Activated CD4-positive, alpha-beta T cell treated with anti-CD3 and anti-CD28 coated beads, Interleukin-2, amount 10 ng/mL, durations not matched to agents 24 days and 14 days (primary cell): ENCODE measurements at regions not wholly inside any gene's neighbourhood (a gene's known extent, or its start where the extent isn't known, plus 50 kb on each side); places are given as distances from the start of the nearest gene placed in this dataset.

Experiments used
- DNase-seq: peaks from one replicate; pipeline ENCODE4 v3.0.0; 2022
- H3K27ac Mint-ChIP-seq: one replicate; pipeline ENCODE4 v1.8.0; 2022; ENCODE audit warnings: mild to moderate bottlenecking, mixed read lengths
- H3K27me3 Mint-ChIP-seq: one replicate; pipeline ENCODE4 v1.8.0; 2022; ENCODE audit warnings: mixed read lengths
- H3K36me3 Mint-ChIP-seq: one replicate; pipeline ENCODE4 v1.8.0; 2022; ENCODE audit warnings: low read depth, mild to moderate bottlenecking, mixed read lengths
- H3K4me1 Mint-ChIP-seq: one replicate; pipeline ENCODE4 v1.8.0; 2021; ENCODE audit warnings: mixed read lengths
- H3K4me3 Mint-ChIP-seq: one replicate; pipeline ENCODE4 v1.8.0; 2022; ENCODE audit warnings: mild to moderate bottlenecking, moderate library complexity, mixed read lengths
- H3K9me3 Mint-ChIP-seq: one replicate; pipeline ENCODE4 v1.8.0; 2021; ENCODE audit warnings: mixed read lengths
- intact Hi-C: fragments of 100-400 bp; cut with micrococcal nuclease; formaldehyde crosslinking; loops from one replicate; pipeline ENCODE4 v1.15.1; 2023

- Mint-ChIP-seq H3K4me3 (no peak overlapping the region), H3K9me3 (peaks cover 11% of the 10 kb centered on the region), H3K36me3 (no peaks in the 10 kb centered on the region), H3K27ac (no peak overlapping the region), H3K27me3 (no peaks in the 10 kb centered on the region), H3K4me1 (no peaks in the 10 kb centered on the region)
- intact Hi-C loops, result no loop called here
- DNase-seq, result no peak
These were observed 550.7 kb downstream of the TYW1 start for GRCh38 chr7:67547183-67547907.

GRCh38 chr7:67549126-67549525 lies 552.5 kb downstream of the TYW1 start:
- H3K27ac Mint-ChIP-seq, result no peak overlapping the region
- peaks cover 11% of the 10 kb centered on the region for H3K9me3 Mint-ChIP-seq
- intact Hi-C loops, result no loop called here
- no peaks in the 10 kb centered on the region for H3K27me3 Mint-ChIP-seq
- no peak for DNase-seq
- no peaks in the 10 kb centered on the region for H3K36me3 Mint-ChIP-seq
- H3K4me1 Mint-ChIP-seq, result no peaks in the 10 kb centered on the region
- H3K4me3 Mint-ChIP-seq, result no peak overlapping the region

GRCh38 chr7:67550801-67551436 lies 554.3 kb downstream of the TYW1 start:
- intact Hi-C loops, result no loop called here
- Mint-ChIP-seq H3K27ac (no peak overlapping the region), H3K9me3 (peaks cover 11% of the 10 kb centered on the region), H3K4me1 (no peaks in the 10 kb centered on the region), H3K27me3 (no peaks in the 10 kb centered on the region), H3K36me3 (no peaks in the 10 kb centered on the region), H3K4me3 (no peak overlapping the region)
- DNase-seq, result no peak

GRCh38 chr7:67552738-67553137 lies 556.1 kb downstream of the TYW1 start:
- peaks cover 5% of the 10 kb centered on the region for H3K9me3 Mint-ChIP-seq
- DNase-seq, result no peak
- H3K4me1 Mint-ChIP-seq, result no peaks in the 10 kb centered on the region
- no peaks in the 10 kb centered on the region for H3K27me3 Mint-ChIP-seq
- no peak overlapping the region for H3K27ac Mint-ChIP-seq
- H3K4me3 Mint-ChIP-seq, result no peak overlapping the region
- H3K36me3 Mint-ChIP-seq, result no peaks in the 10 kb centered on the region
- intact Hi-C loops, result no loop called here

- intact Hi-C loops, result no loop called here
- Mint-ChIP-seq H3K4me3 (no peak overlapping the region), H3K4me1 (no peaks in the 10 kb centered on the region), H3K27ac (no peak overlapping the region), H3K9me3 (peaks cover 5% of the 10 kb centered on the region), H3K36me3 (no peaks in the 10 kb centered on the region), H3K27me3 (no peaks in the 10 kb centered on the region)
- no peak for DNase-seq
These were observed 556.7 kb downstream of the TYW1 start for GRCh38 chr7:67553378-67553777.

GRCh38 chr7:67554986-67555385 lies 558.4 kb downstream of the TYW1 start:
- no peak overlapping the region for H3K27ac Mint-ChIP-seq
- no peak overlapping the region for H3K4me3 Mint-ChIP-seq
- no peaks in the 10 kb centered on the region for H3K36me3 Mint-ChIP-seq
- intact Hi-C loops, result no loop called here
- DNase-seq, result no peak
- no peaks in the 10 kb centered on the region for H3K4me1 Mint-ChIP-seq
- H3K27me3 Mint-ChIP-seq, result no peaks in the 10 kb centered on the region
- peaks cover 13% of the 10 kb centered on the region for H3K9me3 Mint-ChIP-seq

- no peaks in the 10 kb centered on the region for H3K27me3 Mint-ChIP-seq
- intact Hi-C loops, result no loop called here
- H3K36me3 Mint-ChIP-seq, result no peaks in the 10 kb centered on the region
- H3K4me3 Mint-ChIP-seq, result no peak overlapping the region
- DNase-seq, result no peak
- no peaks in the 10 kb centered on the region for H3K4me1 Mint-ChIP-seq
- H3K9me3 Mint-ChIP-seq, result peaks cover 18% of the 10 kb centered on the region
- no peak overlapping the region for H3K27ac Mint-ChIP-seq
These were observed 568.3 kb downstream of the TYW1 start for GRCh38 chr7:67564959-67565358.

GRCh38 chr7:67566101-67566500 lies 569.5 kb downstream of the TYW1 start:
- H3K9me3 Mint-ChIP-seq, result peaks cover 19% of the 10 kb centered on the region
- H3K27ac Mint-ChIP-seq, result no peak overlapping the region
- H3K27me3 Mint-ChIP-seq, result no peaks in the 10 kb centered on the region
- H3K4me3 Mint-ChIP-seq, result no peak overlapping the region
- H3K36me3 Mint-ChIP-seq, result no peaks in the 10 kb centered on the region
- intact Hi-C loops, result no loop called here
- no peak for DNase-seq
- H3K4me1 Mint-ChIP-seq, result no peaks in the 10 kb centered on the region

- Mint-ChIP-seq H3K9me3 (peaks cover 12% of the 10 kb centered on the region), H3K4me1 (no peaks in the 10 kb centered on the region), H3K27me3 (no peaks in the 10 kb centered on the region), H3K27ac (no peak overlapping the region), H3K36me3 (no peaks in the 10 kb centered on the region), H3K4me3 (no peak overlapping the region)
- DNase-seq, result no peak
- intact Hi-C loops, result no loop called here
These were observed 574.5 kb downstream of the TYW1 start for GRCh38 chr7:67571026-67571545.

- no peaks in the 10 kb centered on the region for H3K27me3 Mint-ChIP-seq
- H3K4me1 Mint-ChIP-seq, result no peaks in the 10 kb centered on the region
- no peak overlapping the region for H3K27ac Mint-ChIP-seq
- no peaks in the 10 kb centered on the region for H3K36me3 Mint-ChIP-seq
- H3K9me3 Mint-ChIP-seq, result peaks cover 15% of the 10 kb centered on the region
- H3K4me3 Mint-ChIP-seq, result no peak overlapping the region
- intact Hi-C loops, result no loop called here
- no peak for DNase-seq
These were observed 577.0 kb downstream of the TYW1 start for GRCh38 chr7:67573639-67574038.

- Mint-ChIP-seq H3K36me3 (no peaks in the 10 kb centered on the region), H3K27ac (no peak overlapping the region), H3K4me1 (no peaks in the 10 kb centered on the region), H3K4me3 (no peak overlapping the region), H3K27me3 (no peaks in the 10 kb centered on the region), H3K9me3 (peaks cover 22% of the 10 kb centered on the region)
- intact Hi-C loops, result no loop called here
- no peak for DNase-seq
These were observed 592.0 kb downstream of the TYW1 start for GRCh38 chr7:67588631-67589030.

GRCh38 chr7:67589183-67589582 lies 592.5 kb downstream of the TYW1 start:
- Mint-ChIP-seq H3K27ac (no peak overlapping the region), H3K9me3 (peaks cover 18% of the 10 kb centered on the region)
- intact Hi-C loops, result no loop called here

GRCh38 chr7:67590649-67591048 lies 594.0 kb downstream of the TYW1 start:
- H3K27me3 Mint-ChIP-seq, result no peaks in the 10 kb centered on the region
- intact Hi-C loops, result no loop called here
- DNase-seq, result no peak
- H3K36me3 Mint-ChIP-seq, result no peaks in the 10 kb centered on the region
- no peaks in the 10 kb centered on the region for H3K4me1 Mint-ChIP-seq
- no peak overlapping the region for H3K4me3 Mint-ChIP-seq
- H3K9me3 Mint-ChIP-seq, result peaks cover 15% of the 10 kb centered on the region
- no peak overlapping the region for H3K27ac Mint-ChIP-seq

More at GRCh38 chr7:67589183-67589582, 592.5 kb downstream of the TYW1 start:
- no peaks in the 10 kb centered on the region for H3K27me3 Mint-ChIP-seq
- H3K4me3 Mint-ChIP-seq, result no peak overlapping the region
- H3K36me3 Mint-ChIP-seq, result no peaks in the 10 kb centered on the region
- no peaks in the 10 kb centered on the region for H3K4me1 Mint-ChIP-seq
- no peak for DNase-seq

GRCh38 chr7:67593794-67594193 lies 597.2 kb downstream of the TYW1 start:
- no peaks in the 10 kb centered on the region for H3K4me1 Mint-ChIP-seq
- peaks cover 17% of the 10 kb centered on the region for H3K9me3 Mint-ChIP-seq
- no peaks in the 10 kb centered on the region for H3K36me3 Mint-ChIP-seq
- intact Hi-C loops, result no loop called here
- no peak overlapping the region for H3K27ac Mint-ChIP-seq
- no peaks in the 10 kb centered on the region for H3K27me3 Mint-ChIP-seq
- no peak overlapping the region for H3K4me3 Mint-ChIP-seq
- DNase-seq, result no peak
